GM23338 (cell line): ENCODE measurements at regions not wholly inside any gene's neighbourhood (a gene's known extent, or its start where the extent isn't known, plus 50 kb on each side); places are given as distances from the start of the nearest gene placed in this dataset.

ENCODE experiments used
- CREB1 ChIP-seq: fragments of 250-450 bp; sonication (Bioruptor Pico); IDR thresholded peaks from 2 replicates; pipeline ENCODE4 v1.5.0; 2020; ENCODE audit warnings: low read depth, mild to moderate bottlenecking, moderate library complexity
- CTCF ChIP-seq, 2 experiments: fragments of 200-600 bp in 1 of 2; sonication (generic) in 1 of 2; conservative IDR thresholded peaks; 2 replicates each; pipeline versions ENCODE4 v1.5.1 to v1.6.1; 2016 to 2017; ENCODE audit warnings: antibody characterized with exemption in 2 of 2, low read depth in 2 of 2, mild to moderate bottlenecking in 2 of 2, moderate library complexity in 1 of 2
- ETS1 ChIP-seq: IDR thresholded peaks from 2 replicates; pipeline ENCODE4 v1.6.1; 2016; ENCODE audit warnings: antibody characterized with exemption
- EZH2 ChIP-seq: fragments of 200-600 bp; sonication (generic); IDR thresholded peaks from one replicate; pipeline ENCODE4 v1.8.0; 2017; ENCODE audit warnings: antibody characterized with exemption, mild to moderate bottlenecking, low read depth; ENCODE audit not compliant: unreplicated experiment
- EZH2phosphoT487 ChIP-seq: fragments of 200-600 bp; sonication (generic); IDR thresholded peaks from one replicate; pipeline ENCODE4 v1.8.1; 2018; ENCODE audit warnings: antibody characterized with exemption; ENCODE audit not compliant: unreplicated experiment
- JUNB ChIP-seq: IDR thresholded peaks from one replicate; pipeline ENCODE4 v1.6.1; 2016; ENCODE audit warnings: antibody characterized with exemption; ENCODE audit not compliant: unreplicated experiment
- POLR2AphosphoS5 ChIP-seq: IDR thresholded peaks from 2 replicates; pipeline ENCODE4 v1.6.1; 2016; ENCODE audit warnings: antibody characterized with exemption, low read depth
- REST ChIP-seq: IDR thresholded peaks from one replicate; pipeline ENCODE4 v1.6.1; 2018; ENCODE audit warnings: antibody characterized with exemption; ENCODE audit not compliant: unreplicated experiment
- STAT1 ChIP-seq: IDR thresholded peaks from one replicate; pipeline ENCODE4 v1.6.1; 2016; ENCODE audit warnings: antibody characterized with exemption; ENCODE audit not compliant: unreplicated experiment
- ZNF114 ChIP-seq: fragments of 250-450 bp; sonication (Bioruptor Pico); IDR thresholded peaks from 2 replicates; pipeline ENCODE4 v1.5.0; 2020; ENCODE audit warnings: mild to moderate bottlenecking, moderate library complexity

- no peak for TF ChIP-seq EZH2phosphoT487
- TF ChIP-seq CTCF (conservative IDR thresholded peaks at IDR 0.05; ENCODE audit: low read depth in 2 of 2): no peak
- no peak for TF ChIP-seq EZH2
- TF ChIP-seq CREB1: no peak
- no peak for TF ChIP-seq REST
- TF ChIP-seq JUNB: no peak
- TF ChIP-seq POLR2AphosphoS5: no peak
- no peak for TF ChIP-seq ETS1
- TF ChIP-seq ZNF114 (CRISPR knock-in tag): no peak
- no peak for TF ChIP-seq STAT1
Measured at GRCh38 chr4:152024881-152025280, 264.1 kb upstream of the GATB start.
